ENCODE measurements at regions not wholly inside any gene's neighbourhood (a gene's known extent, or its start where the extent isn't known, plus 50 kb on each side); places are given as distances from the start of the nearest gene placed in this dataset.

- TF ChIP-seq, protein P1, sequence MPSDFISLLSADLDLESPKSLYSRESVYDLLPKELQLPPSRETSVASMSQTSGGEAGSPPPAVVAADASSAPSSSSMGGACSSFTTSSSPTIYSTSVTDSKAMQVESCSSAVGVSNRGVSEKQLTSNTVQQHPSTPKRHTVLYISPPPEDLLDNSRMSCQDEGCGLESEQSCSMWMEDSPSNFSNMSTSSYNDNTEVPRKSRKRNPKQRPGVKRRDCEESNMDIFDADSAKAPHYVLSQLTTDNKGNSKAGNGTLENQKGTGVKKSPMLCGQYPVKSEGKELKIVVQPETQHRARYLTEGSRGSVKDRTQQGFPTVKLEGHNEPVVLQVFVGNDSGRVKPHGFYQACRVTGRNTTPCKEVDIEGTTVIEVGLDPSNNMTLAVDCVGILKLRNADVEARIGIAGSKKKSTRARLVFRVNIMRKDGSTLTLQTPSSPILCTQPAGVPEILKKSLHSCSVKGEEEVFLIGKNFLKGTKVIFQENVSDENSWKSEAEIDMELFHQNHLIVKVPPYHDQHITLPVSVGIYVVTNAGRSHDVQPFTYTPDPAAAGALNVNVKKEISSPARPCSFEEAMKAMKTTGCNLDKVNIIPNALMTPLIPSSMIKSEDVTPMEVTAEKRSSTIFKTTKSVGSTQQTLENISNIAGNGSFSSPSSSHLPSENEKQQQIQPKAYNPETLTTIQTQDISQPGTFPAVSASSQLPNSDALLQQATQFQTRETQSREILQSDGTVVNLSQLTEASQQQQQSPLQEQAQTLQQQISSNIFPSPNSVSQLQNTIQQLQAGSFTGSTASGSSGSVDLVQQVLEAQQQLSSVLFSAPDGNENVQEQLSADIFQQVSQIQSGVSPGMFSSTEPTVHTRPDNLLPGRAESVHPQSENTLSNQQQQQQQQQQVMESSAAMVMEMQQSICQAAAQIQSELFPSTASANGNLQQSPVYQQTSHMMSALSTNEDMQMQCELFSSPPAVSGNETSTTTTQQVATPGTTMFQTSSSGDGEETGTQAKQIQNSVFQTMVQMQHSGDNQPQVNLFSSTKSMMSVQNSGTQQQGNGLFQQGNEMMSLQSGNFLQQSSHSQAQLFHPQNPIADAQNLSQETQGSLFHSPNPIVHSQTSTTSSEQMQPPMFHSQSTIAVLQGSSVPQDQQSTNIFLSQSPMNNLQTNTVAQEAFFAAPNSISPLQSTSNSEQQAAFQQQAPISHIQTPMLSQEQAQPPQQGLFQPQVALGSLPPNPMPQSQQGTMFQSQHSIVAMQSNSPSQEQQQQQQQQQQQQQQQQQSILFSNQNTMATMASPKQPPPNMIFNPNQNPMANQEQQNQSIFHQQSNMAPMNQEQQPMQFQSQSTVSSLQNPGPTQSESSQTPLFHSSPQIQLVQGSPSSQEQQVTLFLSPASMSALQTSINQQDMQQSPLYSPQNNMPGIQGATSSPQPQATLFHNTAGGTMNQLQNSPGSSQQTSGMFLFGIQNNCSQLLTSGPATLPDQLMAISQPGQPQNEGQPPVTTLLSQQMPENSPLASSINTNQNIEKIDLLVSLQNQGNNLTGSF (CRISPR knock-in tag; IDR thresholded peaks at IDR 0.05) = no peak
These were observed 825.5 kb upstream of the MANEA start (continued) for GRCh38 chr6:94751641-94752329.

- H3K9me3 ChIP-seq (ENCODE audit: low read length) = no peaks in the 10 kb centered on the region
- BruUV-seq (replicated peaks) = no TSS peak
- ChIA-PET CTCF (ENCODE audit: low intra/inter-chr PET ratio, low total read pairs) (no interaction called here), POLR2A (no interaction called here)
- 83% methylated on average over 2 of the region's 2 CpGs for WGBS (ENCODE audit: low lambda C conversion rate)
- intact Hi-C loops (cut with micrococcal nuclease; ENCODE audit: unreplicated experiment) (no loop called here), in situ Hi-C loops (cut with HindIII; ENCODE audit: extremely low pct_ligation_motif_present, low pct_unique_long_range_greater_than_20kb) (no loop called here)
- FAIRE-seq (no peak), DNase-seq (ENCODE audit: low spot score) (no peak), ATAC-seq (no peak)
- no peak overlapping the region for H2AFZ ChIP-seq (ENCODE audit: low read length)
- no peaks in the 10 kb centered on the region for H3K4me1 ChIP-seq (ENCODE audit: insufficient read depth, low read length)
- H4K20me1 ChIP-seq (ENCODE audit: insufficient read depth, low read length) = no peaks in the 10 kb centered on the region
- no peak overlapping the region for H3K27ac ChIP-seq (ENCODE audit: extremely low read length, insufficient read depth, low read length)
- no peak overlapping the region for H3K9ac ChIP-seq (ENCODE audit: insufficient read depth, low read depth, low read length)
- H3K27me3 ChIP-seq (ENCODE audit: control insufficient read depth in 1 of 2, insufficient read depth in 2 of 2, low read length in 2 of 2) = no peaks in the 10 kb centered on the region; a peak in 1 of 5 replicates
- H3K79me2 ChIP-seq (ENCODE audit: insufficient read depth, low read length) = no peaks in the 10 kb centered on the region
- no peak overlapping the region for H3K4me2 ChIP-seq (ENCODE audit: low read depth, low read length)
- H3K4me3 ChIP-seq (replicated peaks in 1 of 3; ENCODE audit: insufficient read depth in 1 of 3, low read depth in 2 of 3, low read length in 3 of 3) = no peak overlapping the region
- H3K36me3 ChIP-seq (replicated peaks in 1 of 2; ENCODE audit: control insufficient read depth in 1 of 2, insufficient read depth in 2 of 2, low read length in 2 of 2) = no peaks in the 10 kb centered on the region
- no peak for TF ChIP-seq PRDM4 (CRISPR knock-in tag; IDR thresholded peaks at IDR 0.05; ENCODE audit: borderline replicate concordance)
- no peak for TF ChIP-seq HNF4A (CRISPR knock-in tag; IDR thresholded peaks at IDR 0.05)
- TF ChIP-seq HBP1 (CRISPR knock-in tag; IDR thresholded peaks at IDR 0.05; ENCODE audit: low read depth) = no peak
- TF ChIP-seq ZSCAN22 (CRISPR knock-in tag; IDR thresholded peaks at IDR 0.05) = no peak
- no peak for TF ChIP-seq PTBP1 (IDR thresholded peaks at IDR 0.05; ENCODE audit: low read depth, low read length, poor library complexity, severe bottlenecking)
- no peak for TF ChIP-seq ZNF263 (CRISPR knock-in tag; IDR thresholded peaks at IDR 0.05)
- TF ChIP-seq MATR3 (CRISPR knock-in tag; IDR thresholded peaks at IDR 0.05) = no peak
- TF ChIP-seq ZNF414 (CRISPR knock-in tag; IDR thresholded peaks at IDR 0.05) = no peak
These were observed 841.1 kb upstream of the MANEA start for GRCh38 chr6:94736236-94736635.

Data from HepG2 (cell line).